ENCODE measurements at regions not wholly inside any gene's neighbourhood (a gene's known extent, or its start where the extent isn't known, plus 50 kb on each side); places are given as distances from the start of the nearest gene placed in this dataset.
A peak's percentile ranks its signal among the peaks of the same experiment; 100 is the strongest.

GRCh38 chr3:157683668-157684067 lies 180.5 kb upstream of the VEPH1 start:
- Histone ChIP-seq H3K4me3 (no peak overlapping the region), H3K36me3 (ENCODE audit: insufficient read depth in 1 of 2, low read depth in 1 of 2) (no peaks in the 10 kb centered on the region), H3K27ac (no peak overlapping the region), H3K9me3 (no peaks in the 10 kb centered on the region), H3K4me1 (no peaks in the 10 kb centered on the region), H3K27me3 (ENCODE audit: insufficient read depth in 3 of 3, low read length in 2 of 3) (no peaks in the 10 kb centered on the region)
- TF ChIP-seq CTCF (IDR thresholded peaks at IDR 0.05) = no peak
- ATAC-seq (no peak), DNase-seq (no peak)
- intact Hi-C loops (cut with DNase I) = no loop called here
- WGBS, 3 donors = 59 to 72% (median 61%) methylated on average over 3 of the region's 3 CpGs

- Histone ChIP-seq H3K9me3 (no peaks in the 10 kb centered on the region), H3K4me3 (no peak overlapping the region), H3K4me1 (no peaks in the 10 kb centered on the region), H3K27me3 (ENCODE audit: insufficient read depth in 3 of 3, low read length in 2 of 3) (no peaks in the 10 kb centered on the region), H3K27ac (no peak overlapping the region), H3K36me3 (ENCODE audit: insufficient read depth in 1 of 2, low read depth in 1 of 2) (no peaks in the 10 kb centered on the region)
- intact Hi-C loops (cut with DNase I) = no loop called here
- DNase-seq = no peak
- 25 to 53% (median 28%) methylated on average over 1 of the region's 1 CpG for WGBS, 3 donors
- no peak for TF ChIP-seq CTCF (IDR thresholded peaks at IDR 0.05)
- ATAC-seq = no peak
These were observed 168.8 kb upstream of the VEPH1 start for GRCh38 chr3:157672061-157672460.

- no peak for TF ChIP-seq CTCF (IDR thresholded peaks at IDR 0.05)
- DNase-seq (no peak), ATAC-seq (no peak)
- Histone ChIP-seq H3K27ac (no peak overlapping the region), H3K4me1 (no peaks in the 10 kb centered on the region), H3K36me3 (ENCODE audit: insufficient read depth in 1 of 2, low read depth in 1 of 2) (no peaks in the 10 kb centered on the region), H3K4me3 (no peak overlapping the region), H3K27me3 (ENCODE audit: insufficient read depth in 3 of 3, low read length in 2 of 3) (no peaks in the 10 kb centered on the region), H3K9me3 (no peaks in the 10 kb centered on the region)
- intact Hi-C loops (cut with DNase I) = no loop called here
- WGBS, 3 donors = 44 to 46% (median 46%) methylated on average over 3 of the region's 3 CpGs
These were observed 168.4 kb upstream of the VEPH1 start for GRCh38 chr3:157671656-157672055.

- Histone ChIP-seq H3K27ac (no peak overlapping the region), H3K27me3 (ENCODE audit: insufficient read depth in 3 of 3, low read length in 2 of 3) (no peaks in the 10 kb centered on the region), H3K36me3 (ENCODE audit: insufficient read depth in 1 of 2, low read depth in 1 of 2) (no peaks in the 10 kb centered on the region), H3K4me1 (no peaks in the 10 kb centered on the region), H3K4me3 (no peak overlapping the region), H3K9me3 (no peaks in the 10 kb centered on the region)
- ATAC-seq (peak in 3 of 4 donors; percentile 67 to 75 (median 73)), DNase-seq (no peak)
- WGBS, 3 donors = 5 to 10% (median 9%) methylated on average over 1 of the region's 1 CpG
- no peak for TF ChIP-seq CTCF (IDR thresholded peaks at IDR 0.05)
- intact Hi-C loops (cut with DNase I) = no loop called here
These were observed 166.2 kb upstream of the VEPH1 start for GRCh38 chr3:157669416-157669815.

- Histone ChIP-seq H3K36me3 (ENCODE audit: insufficient read depth in 1 of 2, low read depth in 1 of 2) (no peaks in the 10 kb centered on the region), H3K27ac (no peak overlapping the region), H3K4me3 (no peak overlapping the region), H3K27me3 (ENCODE audit: insufficient read depth in 3 of 3, low read length in 2 of 3) (no peaks in the 10 kb centered on the region), H3K4me1 (no peaks in the 10 kb centered on the region), H3K9me3 (no peaks in the 10 kb centered on the region)
- 71 to 80% (median 79%) methylated on average over 2 of the region's 2 CpGs for WGBS, 3 donors
- TF ChIP-seq CTCF (IDR thresholded peaks at IDR 0.05) = no peak
- no peak for DNase-seq
- no peak for ATAC-seq
- intact Hi-C loops (cut with DNase I) = no loop called here
These were observed 164.3 kb upstream of the VEPH1 start for GRCh38 chr3:157667493-157667892.

Measured in psoas muscle (tissue), 7 donors.